Gastrocnemius medialis (tissue), 4 donors: ENCODE measurements at regions not wholly inside any gene's neighbourhood (a gene's known extent, or its start where the extent isn't known, plus 50 kb on each side); places are given as distances from the start of the nearest gene placed in this dataset.

Source experiments
- CTCF ChIP-seq, 5 experiments: fragments of 450-650 bp in 3 of 5; fragments of 200-600 bp in 2 of 5; sonication (generic) in 2 of 5; IDR thresholded peaks in 4 of 5; conservative IDR thresholded peaks in 1 of 5; 1 replicate in 4 of 5; 2 replicates in 1 of 5; pipeline ENCODE4 v1.5.1; 2016 to 2019; ENCODE audit warnings: antibody characterized with exemption in 5 of 5, mild to moderate bottlenecking in 3 of 5, moderate library complexity in 3 of 5
- POLR2A ChIP-seq, 2 donors: fragments of 450-650 bp; IDR thresholded peaks; one replicate each; pipeline ENCODE4 v1.6.1; 2017; ENCODE audit warnings: antibody characterized with exemption in 2 of 2, mild to moderate bottlenecking in 2 of 2, moderate library complexity in 2 of 2

- TF ChIP-seq CTCF (IDR thresholded peaks at IDR 0.05 in 4 of 5, conservative IDR thresholded peaks at IDR 0.05 in 1 of 5) (no peak), POLR2A (IDR thresholded peaks at IDR 0.05) (no peak)
These were observed 211.2 kb upstream of the DAPK1 start for GRCh38 chr9:87286506-87286905.
